Islet of Langerhans (tissue), 1 donor: ENCODE measurements at regions not wholly inside any gene's neighbourhood (a gene's known extent, or its start where the extent isn't known, plus 50 kb on each side); places are given as distances from the start of the nearest gene placed in this dataset.
"Not testable (repeated sequence)": the region's sequence is repeated elsewhere in the genome, so short reads cannot be mapped to it uniquely, and the experiment has no call there.

Experiments
- FAIRE-seq: peaks from one replicate; lab custom pipeline; 2011; peaks lifted over from hg19 to GRCh38; lab: Jason Lieb, UNC

DNA sequence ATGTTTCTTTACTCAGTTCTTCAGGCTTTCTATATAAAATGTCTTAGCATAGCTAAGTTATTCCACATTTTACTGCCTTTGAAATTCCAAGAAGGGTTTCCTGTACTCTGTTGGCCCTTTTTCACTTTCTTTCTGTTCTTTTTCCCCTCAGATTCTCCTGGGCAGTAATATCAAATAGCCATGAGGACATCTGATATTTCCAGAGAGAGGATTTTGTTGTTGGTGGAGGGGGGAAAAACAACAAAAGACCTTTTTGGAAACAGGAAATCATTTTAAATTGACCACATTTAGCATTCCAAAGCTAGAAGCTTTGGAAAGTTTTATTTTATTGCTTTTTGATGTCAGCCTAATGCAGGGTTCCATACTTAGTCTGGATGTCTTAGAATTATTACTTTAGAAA lies 445.4 kb downstream of the GJA1 start:
- FAIRE-seq = no peak

GRCh38 chr6:121881974-121882667 lies 446.7 kb downstream of the GJA1 start:
- FAIRE-seq = no peak

- FAIRE-seq = no peak
These were observed 448.6 kb downstream of the GJA1 start for GRCh38 chr6:121884091-121884490.

GRCh38 chr6:121884620-121885019 lies 449.2 kb downstream of the GJA1 start:
- FAIRE-seq = no peak

DNA sequence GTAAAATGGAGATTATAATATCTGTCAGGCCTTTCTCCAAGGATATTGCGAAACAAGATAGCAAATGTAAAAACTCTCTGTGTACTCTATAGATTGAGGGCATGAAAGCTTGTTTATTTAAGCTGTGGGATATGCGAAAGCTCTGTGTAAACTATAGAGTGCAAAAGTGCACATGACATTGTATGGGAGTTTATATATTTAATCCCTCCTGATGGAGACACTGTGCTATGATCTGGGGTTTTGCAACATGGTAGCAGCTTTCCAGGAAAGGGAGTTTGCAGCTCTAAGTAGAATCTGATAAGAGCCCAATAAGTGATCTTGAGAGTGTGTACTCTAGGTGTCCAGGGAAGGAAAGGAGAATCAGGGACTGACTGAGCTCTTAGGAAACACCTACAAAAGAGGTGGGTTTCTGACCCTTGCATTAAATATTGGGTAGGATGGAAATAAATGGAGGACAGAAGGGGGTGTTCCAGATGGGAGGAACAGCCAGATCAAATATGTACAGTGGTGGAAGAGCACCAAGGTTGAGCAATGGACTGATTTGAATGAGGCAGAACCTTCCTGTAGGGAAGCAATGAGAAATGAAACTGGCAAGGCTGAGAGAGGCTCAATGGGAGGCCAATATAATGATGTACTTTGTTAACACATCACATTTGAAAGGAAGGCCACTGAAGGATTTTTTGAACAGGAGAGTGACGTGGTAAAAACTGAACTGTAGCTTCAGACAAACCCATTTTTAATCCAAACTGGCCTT lies 450.1 kb downstream of the GJA1 start:
- no peak for FAIRE-seq

DNA sequence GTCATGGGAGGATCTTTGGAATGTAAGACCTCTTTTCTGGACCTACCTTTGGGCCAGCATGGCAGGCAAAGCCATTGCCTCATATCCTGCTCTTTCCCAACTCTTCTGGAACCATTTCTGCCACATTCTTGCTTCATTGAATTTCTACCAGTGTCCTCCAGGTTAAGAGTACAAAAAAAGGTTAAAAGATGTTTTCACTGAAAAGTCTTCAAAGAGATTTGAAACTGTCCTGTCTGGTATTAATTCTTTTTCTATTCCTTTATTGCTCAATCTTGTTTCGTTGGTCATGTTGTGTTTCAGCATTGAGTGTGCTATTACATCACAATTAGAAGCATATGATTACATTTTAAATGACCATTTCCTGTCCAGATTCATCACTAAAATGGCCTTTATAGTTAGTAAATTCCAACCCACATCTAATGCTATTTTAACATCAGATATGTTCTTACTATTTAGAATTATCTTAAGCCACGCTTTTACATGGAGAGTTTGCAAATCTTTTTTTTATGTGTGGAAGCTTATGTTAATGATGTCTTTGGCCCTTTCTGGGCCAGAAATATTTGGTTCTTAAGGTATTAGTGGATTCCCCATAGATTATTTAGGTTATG lies 450.9 kb downstream of the GJA1 start:
- FAIRE-seq = no peak

- no peak for FAIRE-seq
These were observed 452.3 kb downstream of the GJA1 start for GRCh38 chr6:121887724-121888123.

DNA sequence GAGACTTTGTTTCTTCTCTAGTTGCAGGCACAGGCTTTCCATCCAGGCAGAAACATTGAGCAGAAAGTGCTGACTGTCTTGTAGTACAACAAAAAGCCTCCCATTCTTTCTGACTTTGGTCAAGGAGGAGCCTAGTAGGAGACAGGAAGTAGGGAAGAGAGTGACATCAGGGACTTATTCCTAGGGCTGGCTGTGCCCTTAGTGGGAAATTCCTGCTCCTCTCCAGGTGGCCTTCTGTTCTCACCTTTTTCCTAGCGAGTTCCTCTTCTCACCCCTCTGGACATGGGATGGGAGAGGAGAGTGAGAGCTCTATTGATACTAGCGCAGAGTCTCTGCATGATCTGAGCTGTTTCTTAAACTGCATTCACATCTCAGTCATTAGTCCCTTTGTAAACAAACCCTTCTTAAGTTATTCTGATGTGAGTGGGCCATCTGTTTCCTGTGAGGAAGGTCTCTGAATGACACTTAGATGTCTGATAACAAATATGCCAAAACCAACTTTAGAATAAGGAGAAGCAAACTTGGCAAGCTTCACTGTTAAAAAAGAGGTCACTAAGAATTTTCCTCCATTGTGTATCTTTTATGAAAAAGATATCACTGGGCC lies 455.0 kb downstream of the GJA1 start:
- no peak for FAIRE-seq

GRCh38 chr6:121895731-121896130 lies 460.3 kb downstream of the GJA1 start:
- not testable (repeated sequence) for FAIRE-seq

- FAIRE-seq = no peak
These were observed 460.9 kb downstream of the GJA1 start for GRCh38 chr6:121896363-121896762.

DNA sequence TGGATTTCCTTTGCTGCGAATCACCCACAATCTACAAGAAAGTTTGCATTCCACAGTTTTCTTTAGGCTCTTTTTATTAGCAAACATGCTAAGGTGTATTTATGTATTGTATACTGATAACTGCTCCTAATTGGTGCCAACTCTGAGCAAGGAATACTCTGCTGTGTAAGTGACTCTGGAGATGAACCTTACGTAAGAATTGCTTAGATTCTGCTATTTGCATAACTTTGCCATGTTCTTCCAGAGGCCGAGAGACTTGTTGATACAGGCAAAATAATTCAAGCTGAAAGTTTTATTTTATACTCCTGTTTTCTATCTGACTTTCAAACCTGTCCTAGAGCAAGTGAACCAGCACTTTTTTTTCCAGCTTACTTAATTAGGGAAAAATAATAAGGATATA lies 461.3 kb downstream of the GJA1 start:
- FAIRE-seq = no peak

DNA sequence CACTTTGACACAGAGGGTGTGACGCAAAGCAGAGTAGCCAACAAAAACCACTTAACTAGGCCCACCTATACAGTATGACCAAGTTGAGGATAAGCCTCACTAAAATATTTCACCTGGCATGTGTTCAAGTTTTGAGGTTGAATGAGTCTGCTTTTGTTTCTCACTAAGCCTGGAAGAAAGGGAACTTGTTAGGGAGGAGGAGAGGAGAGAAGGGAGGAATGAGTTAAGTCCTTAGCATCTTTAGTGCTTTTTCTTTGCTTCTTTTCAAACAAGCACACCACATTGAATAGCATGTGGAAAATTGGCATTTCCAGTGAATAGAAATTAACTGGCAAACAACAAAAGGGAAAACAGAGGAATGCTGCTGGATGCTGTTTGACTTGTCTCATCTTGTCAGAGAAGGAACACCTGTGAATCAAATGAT lies 461.9 kb downstream of the GJA1 start:
- no peak for FAIRE-seq

- no peak for FAIRE-seq
These were observed 466.0 kb downstream of the GJA1 start for GRCh38 chr6:121901432-121901831.

- no peak for FAIRE-seq
These were observed 469.1 kb downstream of the GJA1 start for GRCh38 chr6:121904559-121904958.

GRCh38 chr6:121912905-121913304 lies 477.5 kb downstream of the GJA1 start:
- no peak for FAIRE-seq

GRCh38 chr6:121917263-121917829 lies 481.9 kb downstream of the GJA1 start:
- FAIRE-seq = no peak

DNA sequence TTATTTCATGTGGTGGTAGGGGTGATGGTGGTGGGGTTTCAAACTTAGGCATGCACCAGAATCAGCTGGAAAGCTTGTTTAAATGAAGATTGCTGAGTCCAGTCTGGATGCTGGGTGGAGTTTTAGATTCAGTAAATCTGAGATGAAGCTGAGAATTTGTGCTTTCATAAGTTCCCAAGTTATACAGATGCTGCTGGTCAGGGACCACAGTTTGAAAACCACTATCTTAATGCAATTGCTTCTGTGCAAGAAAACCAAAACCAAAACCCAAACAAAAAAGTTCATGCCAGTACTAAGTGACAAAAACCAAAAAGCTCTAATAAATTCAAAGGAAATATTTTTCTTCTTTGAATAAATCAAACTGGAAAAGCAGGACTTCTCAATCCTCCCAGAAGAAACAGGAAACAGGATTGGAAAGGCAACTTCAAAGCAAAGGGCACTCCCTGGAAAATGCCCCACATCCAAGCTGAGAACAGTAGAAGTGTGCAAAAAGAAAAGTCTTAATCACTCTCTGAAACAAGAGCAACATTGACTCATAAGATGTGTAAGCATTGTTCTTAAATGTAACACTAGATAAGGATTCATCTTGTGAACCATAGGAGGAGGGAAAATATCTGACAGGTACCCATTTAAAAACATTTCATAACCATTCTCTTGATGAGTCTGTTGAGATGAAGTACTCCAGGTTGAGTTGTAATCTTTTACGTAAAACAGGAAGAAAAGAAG lies 481.5 kb upstream of the HSF2 start:
- FAIRE-seq = no peak

DNA sequence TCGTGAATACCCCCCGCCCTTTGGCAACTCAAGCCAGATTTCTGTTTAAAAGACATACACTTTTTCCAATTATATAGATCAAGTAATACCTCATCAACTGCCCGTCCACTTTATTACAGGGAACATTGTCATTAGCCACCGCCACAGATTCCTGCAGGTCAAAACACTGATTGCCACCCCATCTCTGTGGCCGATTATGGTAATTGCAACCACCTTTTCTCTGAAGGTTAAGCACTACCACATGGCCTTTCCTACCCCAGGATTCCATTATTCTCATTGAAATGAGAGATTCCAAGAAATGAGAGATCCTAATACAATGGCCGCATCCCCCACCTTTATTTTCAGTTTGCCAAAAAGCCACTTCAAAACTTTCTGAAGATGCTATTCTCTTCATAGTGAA lies 478.8 kb upstream of the HSF2 start:
- no peak for FAIRE-seq

- no peak for FAIRE-seq
These were observed 474.4 kb upstream of the HSF2 start for GRCh38 chr6:121925024-121925423.

DNA sequence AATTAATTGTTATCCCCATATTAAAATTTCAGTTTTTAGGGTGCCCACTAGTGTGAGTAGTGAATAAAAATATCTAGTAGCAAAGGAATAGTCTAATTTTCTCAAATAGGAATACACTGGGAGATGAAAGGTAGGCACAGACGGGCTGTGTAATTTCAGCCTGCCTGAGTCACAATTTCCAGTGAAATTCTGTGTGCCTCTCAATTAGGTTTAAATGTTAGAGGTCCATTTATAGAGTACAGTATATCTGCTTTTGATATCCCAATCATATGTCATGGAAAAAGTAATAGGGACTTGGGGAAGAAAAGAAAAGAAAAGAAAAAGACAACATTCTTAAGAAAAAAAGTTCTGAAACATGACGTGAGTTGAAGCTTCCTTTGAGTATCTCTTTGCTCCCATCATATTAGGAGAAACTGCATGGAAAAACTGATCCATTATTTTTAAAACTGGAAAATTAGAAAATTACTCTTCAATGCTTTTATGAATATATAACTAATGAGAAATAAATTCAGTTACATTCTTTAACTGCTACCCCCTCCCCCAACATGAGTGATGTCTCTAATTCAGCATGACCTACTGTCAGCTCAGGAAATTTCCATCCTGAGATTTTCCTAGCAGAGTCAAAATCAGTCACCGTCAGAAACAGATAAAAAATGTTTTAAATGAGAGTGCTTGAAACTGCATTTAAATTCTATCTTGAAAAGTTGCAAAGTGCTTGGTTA lies 473.8 kb upstream of the HSF2 start:
- no peak for FAIRE-seq

GRCh38 chr6:121929301-121929700 lies 470.2 kb upstream of the HSF2 start:
- no peak for FAIRE-seq
